ENCODE measurements at regions not wholly inside any gene's neighbourhood (a gene's known extent, or its start where the extent isn't known, plus 50 kb on each side); places are given as distances from the start of the nearest gene placed in this dataset.
"Not testable (repeated sequence)": the region's sequence is repeated elsewhere in the genome, so short reads cannot be mapped to it uniquely, and the experiment has no call there.

DNA sequence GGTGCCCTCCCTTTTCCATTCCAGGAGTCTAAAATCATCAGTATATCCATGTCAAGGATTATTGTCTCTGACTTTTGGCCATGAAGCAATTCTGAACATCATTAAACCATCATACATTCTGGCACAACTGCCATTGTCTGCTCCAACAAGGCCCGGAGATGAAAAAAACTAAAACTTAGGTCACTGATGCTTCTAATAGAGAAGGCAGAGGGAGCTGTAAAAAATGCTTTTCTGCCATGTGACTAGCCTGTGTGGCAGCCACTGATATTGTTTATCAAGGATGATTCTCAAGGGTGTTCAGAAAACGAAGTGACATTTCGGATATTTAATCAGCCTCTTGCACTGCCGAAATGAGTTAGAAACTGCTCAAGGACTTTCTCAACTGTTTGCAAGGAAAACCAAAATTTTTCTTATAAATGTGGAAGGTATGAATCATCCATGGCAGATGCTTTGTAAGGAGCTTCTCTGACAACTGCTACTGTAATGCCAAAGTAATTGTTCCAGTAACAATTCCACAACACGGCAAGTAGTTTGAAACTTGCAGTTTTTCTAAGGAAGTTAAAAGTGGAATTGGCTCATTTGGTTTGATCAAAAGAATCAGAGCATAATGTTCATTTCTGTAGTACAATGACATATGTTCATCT, 1076.5 kb upstream of the FLRT2 start:
- Mint-ChIP-seq H3K4me3 (no peak overlapping the region), H3K36me3 (no peaks in the 10 kb centered on the region), H3K4me1 (no peaks in the 10 kb centered on the region), H3K9me3 (no peaks in the 10 kb centered on the region), H3K27ac (no peak overlapping the region), H3K27me3 (no peaks in the 10 kb centered on the region)
- DNase-seq (no peak), ATAC-seq (replicated peaks) (no peak)

- ATAC-seq (replicated peaks) (no peak), DNase-seq (no peak)
- Mint-ChIP-seq H3K9me3 (no peaks in the 10 kb centered on the region), H3K4me3 (no peak overlapping the region), H3K27ac (no peak overlapping the region), H3K4me1 (no peaks in the 10 kb centered on the region), H3K36me3 (no peaks in the 10 kb centered on the region), H3K27me3 (no peaks in the 10 kb centered on the region)
These were observed 1075.8 kb upstream of the FLRT2 start for GRCh38 chr14:84454114-84454513.

DNA sequence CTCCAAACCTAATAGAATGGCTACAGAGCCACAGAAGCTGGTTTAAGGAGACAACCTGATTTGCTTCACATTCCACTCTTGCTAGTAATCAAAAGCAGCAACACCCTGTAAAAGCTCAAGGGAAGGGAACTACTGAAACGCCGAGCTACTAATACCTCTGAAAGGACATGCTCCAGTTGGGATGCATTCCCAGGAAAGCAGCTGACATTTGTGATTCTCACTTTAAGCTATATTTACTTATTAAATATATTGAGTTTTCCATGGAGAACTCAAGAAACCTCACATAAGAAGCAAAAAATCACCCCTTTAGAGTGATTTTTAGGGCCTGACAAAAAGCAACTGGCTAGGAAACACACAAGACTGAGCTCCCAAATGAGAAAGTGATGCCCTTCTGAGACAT, 1073.0 kb upstream of the FLRT2 start:
- ATAC-seq (replicated peaks) (no peak), DNase-seq (no peak)
- Mint-ChIP-seq H3K4me3 (no peak overlapping the region), H3K9me3 (no peaks in the 10 kb centered on the region), H3K27me3 (no peaks in the 10 kb centered on the region), H3K36me3 (no peaks in the 10 kb centered on the region), H3K27ac (no peak overlapping the region), H3K4me1 (no peaks in the 10 kb centered on the region)

GRCh38 chr14:84458881-84459280, 1071.1 kb upstream of the FLRT2 start:
- H3K4me3 Mint-ChIP-seq = no peak overlapping the region
- no peaks in the 10 kb centered on the region for H3K27me3 Mint-ChIP-seq
- H3K9me3 Mint-ChIP-seq = no peaks in the 10 kb centered on the region
- ATAC-seq (replicated peaks) (no peak), DNase-seq (no peak)
- H3K4me1 Mint-ChIP-seq = no peaks in the 10 kb centered on the region
- no peak overlapping the region for H3K27ac Mint-ChIP-seq
- H3K36me3 Mint-ChIP-seq = no peaks in the 10 kb centered on the region

GRCh38 chr14:84465880-84466279, 1064.1 kb upstream of the FLRT2 start:
- no peak overlapping the region for H3K4me3 Mint-ChIP-seq
- ATAC-seq (replicated peaks) (no peak), DNase-seq (no peak)
- H3K27me3 Mint-ChIP-seq = no peaks in the 10 kb centered on the region
- no peak overlapping the region for H3K27ac Mint-ChIP-seq
- H3K36me3 Mint-ChIP-seq = no peaks in the 10 kb centered on the region
- no peaks in the 10 kb centered on the region for H3K9me3 Mint-ChIP-seq
- H3K4me1 Mint-ChIP-seq = no peaks in the 10 kb centered on the region

DNA sequence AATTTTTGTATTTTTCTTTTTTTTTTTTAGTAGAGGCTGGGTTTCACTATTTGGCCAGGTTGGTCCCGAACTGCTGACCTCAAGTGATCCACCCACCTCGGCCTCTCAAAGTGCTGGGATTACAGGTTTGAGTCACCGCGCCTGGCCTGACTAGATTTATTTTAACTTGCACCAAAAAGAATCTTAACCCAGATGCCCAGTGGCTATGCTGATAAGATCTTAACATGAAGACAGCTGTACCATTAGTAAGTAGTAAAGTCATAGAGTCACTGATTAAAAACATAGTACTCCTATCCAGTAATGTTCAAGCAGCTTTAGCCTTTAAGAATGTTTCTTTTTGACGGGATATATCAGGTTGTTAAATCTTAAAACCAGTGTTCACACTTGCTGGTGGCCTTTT, 1061.8 kb upstream of the FLRT2 start:
- Mint-ChIP-seq H3K4me1 (no peaks in the 10 kb centered on the region), H3K4me3 (no peak overlapping the region), H3K9me3 (no peaks in the 10 kb centered on the region), H3K27ac (no peak overlapping the region), H3K27me3 (no peaks in the 10 kb centered on the region), H3K36me3 (no peaks in the 10 kb centered on the region)
- ATAC-seq (replicated peaks) (no peak), DNase-seq (no peak)

DNA sequence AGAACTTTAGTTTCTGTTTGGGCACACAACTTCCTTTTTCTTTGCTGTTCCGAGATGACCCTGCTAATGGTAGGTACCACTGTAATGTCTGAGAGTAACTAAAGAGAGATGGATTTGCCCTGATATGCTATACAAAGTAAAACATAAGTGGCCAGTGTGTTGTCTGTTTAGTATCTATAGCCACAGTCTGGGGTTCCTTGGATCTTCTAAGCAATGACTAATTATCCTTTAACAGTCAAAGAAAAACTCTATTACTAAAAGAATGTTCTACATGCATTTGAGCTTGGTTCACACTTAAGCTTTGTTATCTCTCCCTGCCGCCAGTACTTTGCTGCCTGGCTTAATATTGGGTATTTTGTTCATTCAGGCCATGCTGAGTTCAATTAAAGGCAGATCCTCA, 1051.9 kb upstream of the FLRT2 start:
- DNase-seq = no peak
- Mint-ChIP-seq H3K27ac (no peak overlapping the region), H3K36me3 (no peaks in the 10 kb centered on the region), H3K4me1 (no peaks in the 10 kb centered on the region), H3K27me3 (no peaks in the 10 kb centered on the region), H3K9me3 (no peaks in the 10 kb centered on the region), H3K4me3 (no peak overlapping the region)
- ATAC-seq (replicated peaks) = no peak

DNA sequence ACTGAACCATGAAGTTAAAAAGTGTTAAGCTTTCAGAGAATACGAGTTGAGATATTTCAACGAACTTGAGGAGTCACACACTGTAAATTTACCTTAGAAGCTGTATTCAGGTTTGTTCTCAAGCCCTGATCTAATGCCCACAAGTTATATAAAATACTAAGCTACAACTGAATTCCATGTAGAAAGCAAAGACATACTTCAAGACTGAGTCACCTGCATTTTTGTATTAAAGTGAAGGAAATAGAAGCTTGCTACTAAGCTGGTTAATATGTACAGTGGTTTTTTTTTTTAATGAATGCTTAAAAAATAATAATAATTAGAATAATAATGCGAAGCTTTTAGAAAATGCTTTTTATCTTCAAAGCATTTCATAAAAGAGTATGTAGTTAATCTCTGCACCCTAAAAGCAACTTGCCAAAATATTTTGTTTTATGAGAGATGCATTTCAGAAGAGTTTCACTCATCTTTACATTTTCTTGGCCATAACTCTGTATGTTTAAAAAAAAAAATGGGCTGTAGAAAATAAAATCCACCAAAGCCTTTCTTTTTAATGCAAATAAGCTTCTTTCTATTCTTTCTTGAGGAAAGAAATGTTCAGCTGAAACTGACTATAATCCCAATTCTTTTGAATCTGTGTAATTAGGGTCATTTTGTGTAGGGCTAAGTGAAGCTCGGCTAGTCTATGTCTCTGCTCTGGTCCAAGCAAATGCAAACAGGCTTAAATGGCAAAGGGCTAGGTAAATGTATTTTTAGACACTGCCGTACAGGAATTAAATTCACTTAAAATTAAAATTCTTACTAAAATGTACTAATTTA, 1047.5 kb upstream of the FLRT2 start:
- DNase-seq = no peak
- Mint-ChIP-seq H3K27me3 (no peaks in the 10 kb centered on the region), H3K4me3 (no peak overlapping the region), H3K9me3 (no peaks in the 10 kb centered on the region), H3K36me3 (no peaks in the 10 kb centered on the region), H3K27ac (no peak overlapping the region), H3K4me1 (no peaks in the 10 kb centered on the region)
- no peak for ATAC-seq (replicated peaks)

DNA sequence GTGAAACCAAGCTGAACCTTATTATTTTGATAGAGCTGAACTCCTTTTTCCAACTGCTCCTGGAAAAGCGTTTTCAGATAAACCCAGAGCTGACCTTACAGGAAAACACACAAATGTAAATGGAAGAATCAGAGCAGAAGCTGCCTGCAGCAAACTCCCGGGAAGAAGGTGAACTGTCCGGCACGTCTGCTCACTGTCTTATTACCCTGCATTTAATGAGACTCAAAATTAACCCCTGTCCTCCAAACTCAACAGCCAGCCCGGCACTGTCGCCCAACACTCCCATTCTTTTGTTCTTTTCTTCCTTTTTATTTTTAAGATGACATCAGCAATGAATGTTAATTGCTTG, 1046.9 kb upstream of the FLRT2 start:
- Mint-ChIP-seq H3K27me3 (no peaks in the 10 kb centered on the region), H3K9me3 (peaks cover 0 to 3% of the 10 kb centered on the region in 2 donors), H3K4me3 (no peak overlapping the region), H3K36me3 (no peaks in the 10 kb centered on the region), H3K27ac (no peak overlapping the region), H3K4me1 (no peaks in the 10 kb centered on the region)
- DNase-seq (no peak), ATAC-seq (replicated peaks) (no peak)

DNA sequence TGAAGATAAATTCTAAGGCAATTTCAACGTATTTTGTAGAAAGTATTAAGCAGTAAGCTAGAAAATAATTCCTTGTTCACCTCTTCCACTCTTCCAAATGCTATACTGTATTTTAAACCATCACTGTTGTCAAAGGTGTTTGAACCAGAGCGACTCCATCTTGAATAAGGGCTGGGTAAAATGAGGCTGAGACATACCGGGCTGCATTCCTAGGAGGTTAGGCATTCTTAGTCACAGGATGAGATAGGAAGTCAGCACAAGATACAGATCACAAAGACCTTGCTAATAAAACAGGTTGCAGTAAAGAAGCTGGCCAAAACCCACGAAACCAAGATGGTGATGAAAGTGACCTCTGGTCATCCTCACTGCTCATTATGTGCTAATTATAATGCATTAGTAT, 1045.7 kb upstream of the FLRT2 start:
- DNase-seq; H3K27me3 Mint-ChIP-seq; H3K27ac Mint-ChIP-seq; H3K36me3 Mint-ChIP-seq; H3K4me3 Mint-ChIP-seq; ATAC-seq (replicated peaks); H3K9me3 Mint-ChIP-seq; H3K4me1 Mint-ChIP-seq: not testable (repeated sequence)

DNA sequence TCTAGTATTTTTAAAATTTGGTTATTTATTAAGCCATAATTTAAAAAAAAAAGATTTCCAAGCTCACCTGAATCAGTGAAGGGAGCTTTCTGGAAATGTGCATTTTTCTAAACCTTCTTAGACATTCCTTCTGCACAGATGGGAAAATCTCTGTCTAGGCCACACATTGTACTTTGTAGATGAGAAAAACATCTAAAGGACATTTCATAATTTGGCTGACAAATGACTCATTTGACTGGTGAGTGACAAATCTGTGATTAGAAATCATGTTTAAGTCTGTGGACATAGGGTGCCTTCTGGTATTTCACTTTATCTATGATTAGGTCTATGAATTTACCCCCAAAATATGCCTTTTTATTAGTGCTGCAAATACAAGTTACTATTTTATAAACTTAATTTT, 1044.9 kb upstream of the FLRT2 start:
- no peak for ATAC-seq (replicated peaks)
- no peak for DNase-seq
- H3K4me3 Mint-ChIP-seq = no peak overlapping the region

DNA sequence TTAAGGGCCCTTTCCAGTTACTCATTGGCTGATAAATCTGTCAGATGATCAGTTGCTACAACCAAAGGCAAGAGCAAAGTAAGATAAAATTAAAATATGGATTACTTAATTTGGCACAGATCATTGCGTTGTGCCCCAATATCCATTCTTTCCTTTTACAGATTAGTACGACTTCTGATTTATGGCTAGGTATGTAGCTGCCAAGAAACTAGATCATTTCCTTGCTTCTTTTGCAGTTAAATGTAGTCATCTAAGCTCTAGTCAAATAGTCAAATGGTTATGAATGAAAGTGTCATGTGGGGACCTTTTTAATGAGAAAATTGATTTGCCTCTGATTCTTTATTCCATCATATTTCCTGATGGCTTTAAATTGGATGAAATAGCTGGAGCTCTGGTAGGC, 1039.9 kb upstream of the FLRT2 start:
- ATAC-seq (replicated peaks) = no peak
- no peak for DNase-seq
- Mint-ChIP-seq H3K4me3 (no peak overlapping the region), H3K27ac (no peak overlapping the region), H3K4me1 (no peaks in the 10 kb centered on the region), H3K36me3 (no peaks in the 10 kb centered on the region), H3K27me3 (no peaks in the 10 kb centered on the region), H3K9me3 (peaks cover 3 to 4% of the 10 kb centered on the region in 2 donors)

More for the DNA sequence above, 1044.9 kb upstream of the FLRT2 start:
- no peaks in the 10 kb centered on the region for H3K4me1 Mint-ChIP-seq
- H3K9me3 Mint-ChIP-seq = peaks cover 0 to 3% of the 10 kb centered on the region in 2 donors
- H3K36me3 Mint-ChIP-seq = no peaks in the 10 kb centered on the region
- H3K27me3 Mint-ChIP-seq = no peaks in the 10 kb centered on the region
- no peak overlapping the region for H3K27ac Mint-ChIP-seq

DNA sequence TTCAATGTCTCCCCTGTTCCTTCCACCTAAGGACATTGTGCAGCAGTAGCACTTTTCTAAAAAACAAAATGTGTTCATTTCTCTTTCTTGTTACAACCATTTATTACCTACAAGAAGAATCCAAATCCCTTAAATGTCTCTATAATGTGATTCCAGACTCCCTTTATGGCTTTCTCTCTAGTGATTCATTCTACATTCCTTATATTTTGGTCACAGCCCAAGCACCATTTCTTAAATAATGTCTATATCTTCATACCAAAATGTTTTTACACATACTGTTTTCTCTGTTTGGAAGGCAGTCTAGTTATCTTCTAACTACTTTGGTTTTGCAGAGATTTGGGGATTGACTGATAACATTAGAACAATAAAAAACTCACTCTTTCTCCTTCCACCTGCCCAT, 1037.3 kb upstream of the FLRT2 start:
- Mint-ChIP-seq H3K9me3 (peaks cover 3 to 4% of the 10 kb centered on the region in 2 donors), H3K4me1 (no peaks in the 10 kb centered on the region), H3K27me3 (no peaks in the 10 kb centered on the region), H3K27ac (no peak overlapping the region), H3K4me3 (no peak overlapping the region), H3K36me3 (no peaks in the 10 kb centered on the region)
- DNase-seq (no peak), ATAC-seq (replicated peaks) (no peak)

DNA sequence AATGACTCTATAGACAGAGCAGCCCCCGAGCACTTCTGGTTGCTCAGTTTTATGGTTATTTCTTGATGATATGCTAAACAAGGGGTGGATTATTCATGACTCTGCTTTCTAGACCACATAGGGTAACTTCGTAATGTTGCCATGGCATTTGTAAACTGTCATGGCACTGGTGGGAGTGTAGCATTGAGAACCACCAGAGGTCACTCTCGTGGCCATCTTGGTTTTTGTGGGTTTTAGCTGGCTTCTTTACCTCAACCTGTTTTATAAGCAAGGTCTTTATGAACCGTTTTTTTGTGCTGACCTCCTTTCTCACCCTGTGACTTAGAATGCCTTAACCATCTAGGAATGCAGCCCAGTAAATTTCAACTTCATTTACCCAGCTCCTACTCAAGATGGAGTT, 1036.2 kb upstream of the FLRT2 start:
- no peak for DNase-seq
- no peaks in the 10 kb centered on the region for H3K4me1 Mint-ChIP-seq
- no peak for ATAC-seq (replicated peaks)
- no peaks in the 10 kb centered on the region for H3K36me3 Mint-ChIP-seq
- no peak overlapping the region for H3K27ac Mint-ChIP-seq
- peaks cover 0 to 4% of the 10 kb centered on the region in 2 donors for H3K9me3 Mint-ChIP-seq
- no peak overlapping the region for H3K4me3 Mint-ChIP-seq
- no peaks in the 10 kb centered on the region for H3K27me3 Mint-ChIP-seq

DNA sequence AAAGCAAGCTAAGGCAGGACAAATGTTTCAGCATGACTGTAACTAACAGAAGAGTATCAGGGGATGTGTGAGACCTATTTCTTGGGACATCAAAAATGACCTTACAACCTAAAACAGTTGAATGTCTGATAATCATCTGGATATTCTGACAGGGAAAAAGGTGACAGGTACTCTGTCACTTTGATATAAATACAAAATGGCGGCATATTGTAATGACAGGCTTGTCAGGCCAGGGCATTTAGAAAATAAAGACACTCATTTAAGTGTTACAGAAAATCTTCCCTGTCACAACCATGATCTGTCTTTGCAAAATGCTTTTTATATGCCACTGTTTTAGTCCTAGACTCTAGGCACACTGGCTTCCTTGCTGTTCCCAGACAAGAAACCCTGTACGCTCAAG, 1033.3 kb upstream of the FLRT2 start:
- DNase-seq (no peak), ATAC-seq (replicated peaks) (no peak)
- Mint-ChIP-seq H3K4me1 (no peaks in the 10 kb centered on the region), H3K4me3 (no peak overlapping the region), H3K9me3 (peaks cover 0 to 4% of the 10 kb centered on the region in 2 donors), H3K27me3 (no peaks in the 10 kb centered on the region), H3K27ac (no peak overlapping the region), H3K36me3 (no peaks in the 10 kb centered on the region)

Data from stimulated activated naive B cell treated with anti-CD40 and anti-IgM and Interleukin-4, amounts not matched to agents 10 μg/mL and 1 μg/mL and 100 μg/mL, for 72 hours (primary cell).